HCT116 (cell line): ENCODE measurements at regions not wholly inside any gene's neighbourhood (a gene's known extent, or its start where the extent isn't known, plus 50 kb on each side); places are given as distances from the start of the nearest gene placed in this dataset.

Experiments
- ATAC-seq: fragments of 200-7000 bp; cut with Tn5 transposase; 2 replicates; pipeline ENCODE4 v1.9.1; 2020; ENCODE audit warnings: mild to moderate bottlenecking, moderate library complexity
- BruUV-seq: library from RNA; stranded (reverse); fragments of 400-500 nt; replicated peaks from 2 replicates; lab custom pipeline; 2021; lab: Mats Ljungman, UMichigan
- CTCF ChIA-PET: fragments of 300-600 bp; sonication (Branson Sonifier 250); formaldehyde crosslinking; loops from one replicate; lab custom pipeline; 2021; ENCODE audit warnings: antibody characterized with exemption; lab: Charles Lee
- POLR2A ChIA-PET: fragments of 300-600, 350-600 bp; sonication (Branson Sonifier 250); formaldehyde crosslinking; loops from one replicate; lab custom pipeline; 2021; ENCODE audit warnings: antibody characterized with exemption; lab: Charles Lee
- RAD21 ChIA-PET, 2 experiments: fragments of 300-600 bp; sonication (Branson Sonifier 250); formaldehyde crosslinking; loops; one replicate each; lab custom pipeline; 2023; ENCODE audit warnings: low total read pairs in 2 of 2; ENCODE audit not compliant: uncharacterized antibody in 2 of 2, unreplicated experiment in 2 of 2, low non-redundant PET in 1 of 2; lab: Charles Lee
- DNase-seq: peaks from one replicate; pipeline ENCODE4 v3.0.0-alpha.2; 2010; ENCODE audit warnings: low read depth, low spot score
- H2AFZ ChIP-seq: fragments of 200-600 bp; shearing (Covaris generic), sonication (generic); 2 replicates; pipeline ENCODE4 v1.6.1; 2017; ENCODE audit warnings: low read depth, mixed run types, mixed read lengths, antibody characterized with exemption, low read length; ENCODE audit not compliant: poor library complexity, severe bottlenecking
- H3K27ac ChIP-seq: 2 replicates; pipeline ENCODE4 v1.5.1; 2012; ENCODE audit warnings: low read depth, low read length
- H3K27me3 ChIP-seq: fragments of 200-600 bp; sonication (generic); 2 replicates; pipeline ENCODE4 v1.6.1; 2016; ENCODE audit warnings: mixed run types, low read length, mixed read lengths; ENCODE audit not compliant: insufficient read depth
- H3K36me3 ChIP-seq, 2 experiments: fragments of 200-500 bp in 1 of 2; fragments of 200-600 bp in 1 of 2; sonication (Bioruptor generic) in 1 of 2; sonication (generic) in 1 of 2; 2 replicates each; pipeline versions ENCODE4 v1.5.1 to v1.6.1; 2014 to 2016; ENCODE audit warnings: low read length in 2 of 2, inconsistent platforms in 1 of 2, mixed read lengths in 1 of 2, mixed run types in 1 of 2; ENCODE audit not compliant: insufficient read depth in 2 of 2, control insufficient read depth in 1 of 2
- H3K4me1 ChIP-seq, 2 experiments: fragments of 200-600 bp in 1 of 2; sonication (generic) in 1 of 2; 2 replicates each; pipeline versions ENCODE4 v1.5.1 to v1.6.1; 2012 to 2017; ENCODE audit warnings: low read length in 2 of 2, inconsistent platforms in 1 of 2, mild to moderate bottlenecking in 1 of 2, mixed read lengths in 1 of 2, mixed run types in 1 of 2, moderate library complexity in 1 of 2; ENCODE audit not compliant: insufficient read depth in 2 of 2, control insufficient read depth in 1 of 2
- H3K4me2 ChIP-seq: fragments of 200-600 bp; sonication (generic); 2 replicates; pipeline ENCODE4 v1.6.1; 2017; ENCODE audit warnings: mixed run types, low read length, mixed read lengths
- H3K4me3 ChIP-seq, 2 experiments: fragments of 200-600 bp in 1 of 2; sonication (generic) in 1 of 2; replicated peaks in 1 of 2; 2 replicates each; pipeline ENCODE4 v1.5.1; 2011 to 2016; ENCODE audit warnings: low read length in 2 of 2, control low read depth in 1 of 2, low read depth in 1 of 2, mild to moderate bottlenecking in 1 of 2, mixed read lengths in 1 of 2, mixed run types in 1 of 2
- H3K79me2 ChIP-seq: fragments of 200-600 bp; sonication (generic); 2 replicates; pipeline ENCODE4 v1.6.1; 2017; ENCODE audit warnings: mild to moderate bottlenecking, mixed run types, low read length, moderate library complexity, mixed read lengths; ENCODE audit not compliant: insufficient read depth
- H3K9ac ChIP-seq: fragments of 200-600 bp; sonication (generic); 2 replicates; pipeline ENCODE4 v1.6.1; 2016; ENCODE audit warnings: low read length, mixed read lengths
- H3K9me2 ChIP-seq: fragments of 200-600 bp; sonication (generic), shearing (Covaris generic); 2 replicates; pipeline ENCODE4 v1.6.1; 2017; ENCODE audit warnings: mixed run types, mild to moderate bottlenecking, moderate library complexity; ENCODE audit not compliant: insufficient read depth
- H3K9me3 ChIP-seq, 2 experiments: fragments of 200-500 bp in 1 of 2; fragments of 200-600 bp in 1 of 2; sonication (Bioruptor generic) in 1 of 2; sonication (generic) in 1 of 2; 2 replicates each; pipeline ENCODE4 v1.6.1; 2014 to 2017; ENCODE audit warnings: low read length in 2 of 2, mixed read lengths in 2 of 2, inconsistent platforms in 1 of 2, low read depth in 1 of 2, mild to moderate bottlenecking in 1 of 2, mixed run types in 1 of 2, moderate library complexity in 1 of 2; ENCODE audit not compliant: control insufficient read depth in 1 of 2, insufficient read depth in 1 of 2
- H4K20me1 ChIP-seq: fragments of 200-600 bp; sonication (generic), shearing (Covaris generic); 2 replicates; pipeline ENCODE4 v1.6.1; 2017; ENCODE audit warnings: mixed run types, mild to moderate bottlenecking, moderate library complexity; ENCODE audit not compliant: insufficient read depth
- CBX3 ChIP-seq: IDR thresholded peaks from 2 replicates; pipeline ENCODE4 v1.6.1; 2012; ENCODE audit warnings: low read depth
- CEBPB ChIP-seq: IDR thresholded peaks from 2 replicates; pipeline ENCODE4 v1.6.1; 2012; ENCODE audit warnings: low read depth
- CTCF ChIP-seq, 3 experiments: fragments of 200-600 bp in 1 of 3; sonication (generic) in 1 of 3; IDR thresholded peaks in 2 of 3; conservative IDR thresholded peaks in 1 of 3; 2 replicates each; pipeline ENCODE4 v1.5.1; 2012 to 2017; ENCODE audit warnings: low read depth in 2 of 3, low read length in 2 of 3, antibody characterized with exemption in 1 of 3, borderline replicate concordance in 1 of 3, control low read depth in 1 of 3, mild to moderate bottlenecking in 1 of 3, mixed read lengths in 1 of 3, mixed run types in 1 of 3, moderate library complexity in 1 of 3; ENCODE audit not compliant: insufficient read depth in 1 of 3
- JUND ChIP-seq: IDR thresholded peaks from 2 replicates; pipeline ENCODE4 v1.6.1; 2012
- POLR2A ChIP-seq: IDR thresholded peaks from 2 replicates; pipeline ENCODE4 v1.7.0; 2011; ENCODE audit warnings: borderline replicate concordance; ENCODE audit not compliant: insufficient read depth, insufficient read length; ENCODE audit errors: extremely low read depth
- SRF ChIP-seq: IDR thresholded peaks from 2 replicates; pipeline ENCODE4 v1.6.1; 2012; ENCODE audit warnings: low read depth
- YY1 ChIP-seq: IDR thresholded peaks from 2 replicates; pipeline ENCODE4 v1.6.1; 2011; ENCODE audit warnings: low read length, low read depth, moderate library complexity, mild to moderate bottlenecking; ENCODE audit not compliant: insufficient replicate concordance; ENCODE audit errors: extremely low read depth
- ZFX ChIP-seq: fragments of 450-650 bp; IDR thresholded peaks from 2 replicates; pipeline ENCODE4 v1.6.1; 2017
- intact Hi-C: fragments of 100-400 bp; cut with micrococcal nuclease; formaldehyde crosslinking; loops from 2 replicates; pipeline ENCODE4 v1.10.0; 2022

- ChIA-PET RAD21 (no interaction called here), POLR2A (no interaction called here), CTCF (no interaction called here)
- Histone ChIP-seq H3K9ac (no peak overlapping the region), H3K9me2 (no peaks in the 10 kb centered on the region), H3K4me2 (no peak overlapping the region), H3K4me3 (no peak overlapping the region), H3K27ac (no peak overlapping the region), H4K20me1 (no peaks in the 10 kb centered on the region), H3K9me3 (peaks cover 14 to 27% of the 10 kb centered on the region in 2 experiments; a peak in 2 of 4 replicates), H3K27me3 (no peaks in the 10 kb centered on the region), H3K79me2 (no peaks in the 10 kb centered on the region), H2AFZ (no peak overlapping the region), H3K36me3 (no peaks in the 10 kb centered on the region)
- DNase-seq (no peak), ATAC-seq (no peak)
- no TSS peak for BruUV-seq
- intact Hi-C loops: no loop called here
- no peak for TF ChIP-seq YY1
- no peak for TF ChIP-seq JUND
- TF ChIP-seq CEBPB: no peak
- no peak for TF ChIP-seq SRF
- no peak for TF ChIP-seq POLR2A
- TF ChIP-seq, all 23 proteins: peak for 0
- no peaks in the 10 kb centered on the region for H3K4me1 ChIP-seq
These were observed 162.3 kb upstream of the CHRM3 start for GRCh38 chr1:239224100-239224499.

GRCh38 chr1:239222999-239223398 is 163.4 kb upstream of the CHRM3 start:
- no peaks in the 10 kb centered on the region for H3K9me2 ChIP-seq
- H3K9me3 ChIP-seq: peaks cover 14 to 23% of the 10 kb centered on the region in 2 experiments; a peak in 2 of 4 replicates
- ChIA-PET RAD21 (no interaction called here), CTCF (no interaction called here), POLR2A (no interaction called here)
- no peaks in the 10 kb centered on the region for H3K4me1 ChIP-seq
- H3K79me2 ChIP-seq: no peaks in the 10 kb centered on the region
- no TSS peak for BruUV-seq
- H3K4me2 ChIP-seq: no peak overlapping the region
- H3K9ac ChIP-seq: no peak overlapping the region
- H3K36me3 ChIP-seq: no peaks in the 10 kb centered on the region
- TF ChIP-seq CBX3 (no peak), JUND (no peak), SRF (no peak), POLR2A (no peak), ZFX (no peak), CEBPB (no peak), CTCF (IDR thresholded peaks at IDR 0.05 in 2 of 3, conservative IDR thresholded peaks at IDR 0.05 in 1 of 3; ENCODE audit: borderline replicate concordance in 1 of 3, insufficient read depth in 1 of 3, low read depth in 2 of 3, low read length in 2 of 3) (no peak)
- TF ChIP-seq, all 23 proteins: peak for 0
- Histone ChIP-seq H3K27me3 (no peaks in the 10 kb centered on the region), H3K4me3 (no peak overlapping the region), H3K27ac (no peak overlapping the region), H4K20me1 (no peaks in the 10 kb centered on the region), H2AFZ (no peak overlapping the region)
- DNase-seq: no peak
- ATAC-seq: no peak
- intact Hi-C loops: no loop called here
